ENCODE measurements at regions not wholly inside any gene's neighbourhood (a gene's known extent, or its start where the extent isn't known, plus 50 kb on each side); places are given as distances from the start of the nearest gene placed in this dataset.
A peak's percentile ranks its signal among the peaks of the same experiment; 100 is the strongest.
"Not testable (repeated sequence)": the region's sequence is repeated elsewhere in the genome, so short reads cannot be mapped to it uniquely, and the experiment has no call there.

GRCh38 chr1:189220750-189221149, 1256.9 kb downstream of the BRINP3 start:
- DNase-seq: no peak
- intact Hi-C loops (cut with micrococcal nuclease; ENCODE audit: unreplicated experiment): no loop called here
- Histone ChIP-seq H3K4me3 (no peak overlapping the region), H3K9me2 (ENCODE audit: insufficient read depth) (no peaks in the 10 kb centered on the region), H3K79me2 (ENCODE audit: low read depth) (no peaks in the 10 kb centered on the region), H4K20me1 (ENCODE audit: insufficient read depth) (no peaks in the 10 kb centered on the region), H3K9me3 (ENCODE audit: insufficient read depth, low read depth) (no peaks in the 10 kb centered on the region), H3K36me3 (ENCODE audit: low read depth) (no peaks in the 10 kb centered on the region), H2AFZ (no peak overlapping the region), H3K4me1 (replicated peaks; ENCODE audit: insufficient read depth) (no peaks in the 10 kb centered on the region), H3K27ac (no peak overlapping the region), H3F3A (ENCODE audit: insufficient read depth, low read depth) (no peaks in the 10 kb centered on the region), H3K27me3 (ENCODE audit: insufficient read depth, low read depth) (no peaks in the 10 kb centered on the region), H3K4me2 (no peak overlapping the region)
- BruUV-seq (replicated peaks): no TSS peak
- TF ChIP-seq CTCF (conservative IDR thresholded peaks at IDR 0.05): peak; percentile 51; the same call in 1 of the 2 replicates
- no peak for TF ChIP-seq EZH2 (IDR thresholded peaks at IDR 0.05; ENCODE audit: low read depth)
- CTCF ChIA-PET: no interaction called here
- POLR2A ChIA-PET (ENCODE audit: unreplicated experiment): no interaction called here

GRCh38 chr1:189225794-189226145, 1251.9 kb downstream of the BRINP3 start:
- H3K4me1 ChIP-seq (replicated peaks; ENCODE audit: insufficient read depth); CTCF ChIA-PET; H3K36me3 ChIP-seq (ENCODE audit: low read depth); H3K79me2 ChIP-seq (ENCODE audit: low read depth); POLR2A ChIA-PET (ENCODE audit: unreplicated experiment); H3K4me3 ChIP-seq; H3K27ac ChIP-seq; H2AFZ ChIP-seq; H4K20me1 ChIP-seq (ENCODE audit: insufficient read depth); H3F3A ChIP-seq (ENCODE audit: insufficient read depth, low read depth); H3K27me3 ChIP-seq (ENCODE audit: insufficient read depth, low read depth); BruUV-seq (replicated peaks); intact Hi-C loops (cut with micrococcal nuclease; ENCODE audit: unreplicated experiment); H3K4me2 ChIP-seq; H3K9me2 ChIP-seq (ENCODE audit: insufficient read depth); H3K9me3 ChIP-seq (ENCODE audit: insufficient read depth, low read depth); DNase-seq: not testable (repeated sequence)

- no peaks in the 10 kb centered on the region for H3K27me3 ChIP-seq (ENCODE audit: insufficient read depth, low read depth)
- no peak for DNase-seq
- CTCF ChIA-PET: no interaction called here
- H2AFZ ChIP-seq: no peak overlapping the region
- H3F3A ChIP-seq (ENCODE audit: insufficient read depth, low read depth): no peaks in the 10 kb centered on the region; the same call in 1 of the 2 replicates
- POLR2A ChIA-PET (ENCODE audit: unreplicated experiment): no interaction called here
- H3K79me2 ChIP-seq (ENCODE audit: low read depth): no peaks in the 10 kb centered on the region
- BruUV-seq (replicated peaks): no TSS peak
- TF ChIP-seq CTCF (conservative IDR thresholded peaks at IDR 0.05) (no peak), EZH2 (IDR thresholded peaks at IDR 0.05; ENCODE audit: low read depth) (no peak)
- H3K4me1 ChIP-seq (replicated peaks; ENCODE audit: insufficient read depth): no peaks in the 10 kb centered on the region
- H3K4me2 ChIP-seq: no peak overlapping the region
- intact Hi-C loops (cut with micrococcal nuclease; ENCODE audit: unreplicated experiment): no loop called here
- H3K36me3 ChIP-seq (ENCODE audit: low read depth): no peaks in the 10 kb centered on the region
- H3K9me2 ChIP-seq (ENCODE audit: insufficient read depth): no peaks in the 10 kb centered on the region
- no peaks in the 10 kb centered on the region for H3K9me3 ChIP-seq (ENCODE audit: insufficient read depth, low read depth)
- H3K27ac ChIP-seq: no peak overlapping the region
- H4K20me1 ChIP-seq (ENCODE audit: insufficient read depth): no peaks in the 10 kb centered on the region
- no peak overlapping the region for H3K4me3 ChIP-seq
Measured at GRCh38 chr1:189226779-189227178, 1250.9 kb downstream of the BRINP3 start.

- no peaks in the 10 kb centered on the region for H3K79me2 ChIP-seq (ENCODE audit: low read depth)
Measured at GRCh38 chr1:189237008-189237407, 1240.7 kb downstream of the BRINP3 start.

More at GRCh38 chr1:189237008-189237407, 1240.7 kb downstream of the BRINP3 start:
- no peaks in the 10 kb centered on the region for H4K20me1 ChIP-seq (ENCODE audit: insufficient read depth)
- ChIA-PET CTCF (no interaction called here), POLR2A (ENCODE audit: unreplicated experiment) (no interaction called here)
- no peak overlapping the region for H2AFZ ChIP-seq
- DNase-seq: no peak
- H3K27me3 ChIP-seq (ENCODE audit: insufficient read depth, low read depth): no peaks in the 10 kb centered on the region
- no peaks in the 10 kb centered on the region for H3K36me3 ChIP-seq (ENCODE audit: low read depth)
- H3K4me2 ChIP-seq: no peak overlapping the region
- peaks cover 4% of the 10 kb centered on the region; the same call in 1 of the 2 replicates for H3K9me2 ChIP-seq (ENCODE audit: insufficient read depth)
- intact Hi-C loops (cut with micrococcal nuclease; ENCODE audit: unreplicated experiment): no loop called here
- H3K9me3 ChIP-seq (ENCODE audit: insufficient read depth, low read depth): no peaks in the 10 kb centered on the region
- no peak for TF ChIP-seq CTCF (conservative IDR thresholded peaks at IDR 0.05)
- no peak for TF ChIP-seq EZH2 (IDR thresholded peaks at IDR 0.05; ENCODE audit: low read depth)
- H3K27ac ChIP-seq: no peak overlapping the region
- H3K4me3 ChIP-seq: no peak overlapping the region
- H3K4me1 ChIP-seq (replicated peaks; ENCODE audit: insufficient read depth): no peaks in the 10 kb centered on the region
- no TSS peak for BruUV-seq (replicated peaks)
- H3F3A ChIP-seq (ENCODE audit: insufficient read depth, low read depth): no peaks in the 10 kb centered on the region; the same call in 1 of the 2 replicates

All from PC-9 (cell line).